Osteocyte (in vitro differentiated cells): ENCODE measurements at regions not wholly inside any gene's neighbourhood (a gene's known extent, or its start where the extent isn't known, plus 50 kb on each side); places are given as distances from the start of the nearest gene placed in this dataset.

Experiments used
- DNase-seq: peaks from one replicate; pipeline ENCODE4 v3.0.0; 2021; ENCODE audit warnings: mixed read lengths; ENCODE audit not compliant: unreplicated experiment; ENCODE audit errors: extremely low spot score
- H3K27ac Mint-ChIP-seq: one replicate; pipeline ENCODE4 v1.8.0; 2021; ENCODE audit warnings: mild to moderate bottlenecking, mixed read lengths; ENCODE audit not compliant: unreplicated experiment
- H3K27me3 Mint-ChIP-seq: one replicate; pipeline ENCODE4 v1.8.0; 2021; ENCODE audit warnings: mixed read lengths; ENCODE audit not compliant: unreplicated experiment
- H3K36me3 Mint-ChIP-seq: one replicate; pipeline ENCODE4 v1.8.0; 2021; ENCODE audit warnings: mixed read lengths; ENCODE audit not compliant: unreplicated experiment
- H3K4me1 Mint-ChIP-seq: one replicate; pipeline ENCODE4 v1.8.0; 2021; ENCODE audit warnings: mixed read lengths; ENCODE audit not compliant: unreplicated experiment
- H3K4me3 Mint-ChIP-seq: one replicate; pipeline ENCODE4 v1.8.0; 2021; ENCODE audit warnings: mild to moderate bottlenecking, moderate library complexity, mixed read lengths; ENCODE audit not compliant: unreplicated experiment
- H3K9me3 Mint-ChIP-seq: one replicate; pipeline ENCODE4 v1.8.0; 2021; ENCODE audit warnings: mixed read lengths; ENCODE audit not compliant: unreplicated experiment
- TF ChIP-seq, protein P1 (sequence below): fragments of 200-600 bp; sonication (generic); IDR thresholded peaks from 2 replicates; pipeline ENCODE4 v1.5.0; 2021; ENCODE audit warnings: antibody characterized with exemption, mild to moderate bottlenecking, moderate library complexity

DNA sequence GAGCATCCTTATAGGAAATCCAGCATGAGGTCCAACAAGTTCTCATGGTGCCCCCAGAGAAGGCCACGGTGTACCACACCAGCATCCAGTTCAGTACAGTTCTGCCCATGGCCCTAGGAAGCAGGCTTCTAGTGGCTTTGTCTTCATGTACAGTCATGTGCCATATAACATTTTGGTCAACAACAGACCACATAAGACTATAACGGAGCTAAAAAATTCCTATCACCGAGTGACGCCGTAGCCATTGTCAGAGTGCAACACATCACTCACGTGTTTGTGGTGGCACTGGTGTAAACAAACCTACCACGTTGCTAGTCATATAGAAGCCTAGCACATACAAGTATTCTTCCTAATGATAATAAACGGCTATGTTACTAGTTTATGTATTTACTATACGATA is 209.0 kb downstream of the ARRDC4 start:
- H3K27me3 Mint-ChIP-seq, result no peaks in the 10 kb centered on the region
- DNase-seq, result no peak
- no peaks in the 10 kb centered on the region for H3K36me3 Mint-ChIP-seq
- no peak overlapping the region for H3K4me3 Mint-ChIP-seq
- TF ChIP-seq, protein P1, sequence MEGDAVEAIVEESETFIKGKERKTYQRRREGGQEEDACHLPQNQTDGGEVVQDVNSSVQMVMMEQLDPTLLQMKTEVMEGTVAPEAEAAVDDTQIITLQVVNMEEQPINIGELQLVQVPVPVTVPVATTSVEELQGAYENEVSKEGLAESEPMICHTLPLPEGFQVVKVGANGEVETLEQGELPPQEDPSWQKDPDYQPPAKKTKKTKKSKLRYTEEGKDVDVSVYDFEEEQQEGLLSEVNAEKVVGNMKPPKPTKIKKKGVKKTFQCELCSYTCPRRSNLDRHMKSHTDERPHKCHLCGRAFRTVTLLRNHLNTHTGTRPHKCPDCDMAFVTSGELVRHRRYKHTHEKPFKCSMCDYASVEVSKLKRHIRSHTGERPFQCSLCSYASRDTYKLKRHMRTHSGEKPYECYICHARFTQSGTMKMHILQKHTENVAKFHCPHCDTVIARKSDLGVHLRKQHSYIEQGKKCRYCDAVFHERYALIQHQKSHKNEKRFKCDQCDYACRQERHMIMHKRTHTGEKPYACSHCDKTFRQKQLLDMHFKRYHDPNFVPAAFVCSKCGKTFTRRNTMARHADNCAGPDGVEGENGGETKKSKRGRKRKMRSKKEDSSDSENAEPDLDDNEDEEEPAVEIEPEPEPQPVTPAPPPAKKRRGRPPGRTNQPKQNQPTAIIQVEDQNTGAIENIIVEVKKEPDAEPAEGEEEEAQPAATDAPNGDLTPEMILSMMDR, result no peak
- H3K9me3 Mint-ChIP-seq, result no peaks in the 10 kb centered on the region
- no peak overlapping the region for H3K27ac Mint-ChIP-seq
- H3K4me1 Mint-ChIP-seq, result peaks cover 2% of the 10 kb centered on the region

DNA sequence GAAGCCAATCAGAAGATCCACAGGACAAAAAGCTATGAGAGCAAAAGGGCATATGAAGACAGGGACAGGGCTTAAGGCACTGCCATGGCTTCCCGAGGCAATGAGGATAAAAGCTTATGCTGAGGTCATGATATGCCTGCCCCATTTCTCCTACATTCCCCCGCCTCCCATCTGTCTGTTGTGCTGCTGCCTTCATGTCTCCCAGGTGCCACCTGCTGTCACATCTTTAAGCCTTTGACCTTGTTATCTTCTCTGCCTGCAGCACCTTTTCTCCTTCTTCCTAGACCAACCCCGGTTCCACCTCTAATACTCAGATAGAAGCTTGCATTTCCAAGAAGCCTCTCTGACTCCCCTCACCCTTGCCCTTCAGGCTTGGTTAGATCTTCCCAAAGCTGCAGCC is 213.8 kb downstream of the ARRDC4 start:
- Mint-ChIP-seq H3K9me3 (no peaks in the 10 kb centered on the region), H3K27ac (no peak overlapping the region), H3K4me1 (peaks cover 6% of the 10 kb centered on the region), H3K4me3 (no peak overlapping the region), H3K36me3 (no peaks in the 10 kb centered on the region), H3K27me3 (peaks cover 14% of the 10 kb centered on the region)
- TF ChIP-seq, protein P1, result no peak
- no peak for DNase-seq

DNA sequence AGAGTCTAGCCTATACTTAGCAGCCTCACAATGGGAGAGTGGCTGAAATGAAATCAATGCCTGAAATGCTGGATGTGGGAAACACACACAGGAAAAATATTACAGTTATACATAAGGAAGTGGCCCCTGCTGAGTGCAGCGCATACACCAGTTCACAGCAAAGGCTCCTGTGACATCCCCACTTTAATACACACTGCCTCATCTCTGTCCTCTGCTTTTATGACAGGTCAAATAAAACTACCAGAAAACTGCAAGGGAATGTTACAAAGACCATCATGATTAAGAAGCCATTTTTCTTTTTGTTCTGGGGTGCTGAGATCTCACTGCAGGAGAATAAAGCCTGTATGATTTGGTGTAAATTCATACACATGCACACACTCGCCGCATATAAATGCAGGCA is 214.3 kb downstream of the ARRDC4 start:
- no peak for DNase-seq
- H3K27ac Mint-ChIP-seq, result no peak overlapping the region
- TF ChIP-seq, protein P1, result no peak
- H3K36me3 Mint-ChIP-seq, result no peaks in the 10 kb centered on the region
- H3K4me1 Mint-ChIP-seq, result peaks cover 6% of the 10 kb centered on the region
- H3K27me3 Mint-ChIP-seq, result peaks cover 18% of the 10 kb centered on the region
- H3K4me3 Mint-ChIP-seq, result no peak overlapping the region
- no peaks in the 10 kb centered on the region for H3K9me3 Mint-ChIP-seq

DNA sequence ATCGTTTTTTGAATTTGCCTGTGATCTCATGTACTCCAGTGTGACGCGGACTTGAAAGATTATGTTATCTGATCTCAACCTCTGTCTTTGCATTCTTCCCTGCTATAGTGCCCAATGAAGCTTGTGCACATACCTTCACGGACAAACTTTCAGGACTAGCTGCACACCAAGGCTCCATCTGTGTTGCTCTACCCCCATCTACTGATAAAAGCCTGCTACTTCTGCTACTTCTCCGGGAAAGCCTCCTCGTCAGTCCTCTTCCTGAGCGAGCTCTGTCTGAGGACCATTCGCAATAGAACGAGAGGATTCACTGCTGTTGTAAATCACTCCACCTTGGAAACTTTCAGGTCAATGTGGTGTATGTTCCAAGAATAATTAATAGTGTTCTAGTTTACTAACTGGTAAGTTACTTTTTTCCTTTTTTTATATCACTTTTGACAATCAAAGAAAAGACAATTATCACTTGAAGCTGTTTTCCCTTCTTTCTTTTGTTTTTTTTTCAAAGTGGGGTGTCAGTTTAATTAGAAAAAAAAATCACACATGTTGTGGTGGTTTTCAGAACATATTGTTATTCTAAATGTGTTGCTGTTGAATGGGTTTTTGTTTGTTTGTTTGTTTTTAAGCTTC is 217.6 kb downstream of the ARRDC4 start:
- Mint-ChIP-seq H3K9me3 (no peaks in the 10 kb centered on the region), H3K4me3 (no peak overlapping the region), H3K27me3 (peaks cover 34% of the 10 kb centered on the region), H3K4me1 (peaks cover 6% of the 10 kb centered on the region), H3K27ac (no peak overlapping the region), H3K36me3 (no peaks in the 10 kb centered on the region)
- TF ChIP-seq, protein P1, result peak; percentile 97
- no peak for DNase-seq

DNA sequence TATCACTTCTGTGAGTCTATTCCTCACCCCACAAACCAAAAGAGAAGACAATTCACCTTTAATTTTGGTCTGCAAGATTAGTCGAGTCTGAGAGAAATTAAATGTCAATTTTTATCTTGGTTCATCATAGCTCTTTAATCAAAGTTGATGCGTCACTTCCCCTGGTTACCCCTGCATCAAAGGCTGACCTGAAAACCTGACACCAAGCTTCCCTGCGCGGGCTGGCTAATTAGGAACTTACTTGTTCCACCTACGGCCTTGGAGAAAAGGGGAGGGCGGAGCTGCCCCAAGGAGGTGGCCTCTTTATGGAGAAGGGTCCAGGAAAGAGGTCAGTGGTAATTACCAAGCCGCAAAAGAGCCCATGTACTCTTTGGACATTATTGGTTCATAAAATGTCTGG is 218.4 kb downstream of the ARRDC4 start:
- H3K9me3 Mint-ChIP-seq, result no peaks in the 10 kb centered on the region
- H3K4me1 Mint-ChIP-seq, result peaks cover 6% of the 10 kb centered on the region
- DNase-seq, result no peak
- H3K4me3 Mint-ChIP-seq, result no peak overlapping the region
- TF ChIP-seq, protein P1, result no peak
- peaks cover 38% of the 10 kb centered on the region for H3K27me3 Mint-ChIP-seq
- no peaks in the 10 kb centered on the region for H3K36me3 Mint-ChIP-seq
- no peak overlapping the region for H3K27ac Mint-ChIP-seq
